ENCODE measurements at regions not wholly inside any gene's neighbourhood (a gene's known extent, or its start where the extent isn't known, plus 50 kb on each side); places are given as distances from the start of the nearest gene placed in this dataset.

DNA sequence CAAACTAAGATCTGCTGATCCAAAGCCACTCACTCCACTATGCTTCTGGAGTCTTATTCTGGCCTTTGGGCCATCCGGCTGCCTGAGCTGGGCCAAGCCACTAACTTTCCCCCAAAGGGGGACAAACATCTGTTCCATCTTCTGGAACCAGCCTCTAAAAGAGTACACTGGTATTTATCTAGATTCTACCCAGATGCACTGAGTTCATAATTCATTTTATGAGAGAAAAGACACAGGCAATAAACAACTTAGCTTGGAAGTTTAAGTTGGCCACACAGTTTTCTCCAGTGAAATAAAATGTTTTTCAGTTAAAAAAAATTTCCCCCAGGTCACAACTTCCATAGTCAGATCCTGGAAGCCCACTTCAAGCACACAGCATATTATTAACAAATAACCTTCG, 80.1 kb upstream of the ARHGEF3 start:
- DNase-seq (ENCODE audit: low read depth in 2 of 2) = no peak
- no peak overlapping the region for H3K4me3 ChIP-seq (replicated peaks in 1 of 2; ENCODE audit: low read depth in 2 of 2, low read length in 2 of 2)
- no peak for TF ChIP-seq CTCF (IDR thresholded peaks at IDR 0.05; ENCODE audit: low read depth, low read length)

- no peak for DNase-seq (ENCODE audit: low read depth in 2 of 2)
- no peak overlapping the region for H3K4me3 ChIP-seq (replicated peaks in 1 of 2; ENCODE audit: low read depth in 2 of 2, low read length in 2 of 2)
- no peak for TF ChIP-seq CTCF (IDR thresholded peaks at IDR 0.05; ENCODE audit: low read depth, low read length)
These were observed 79.2 kb upstream of the ARHGEF3 start for GRCh38 chr3:56880720-56881575.

- H3K4me3 ChIP-seq (replicated peaks in 1 of 2; ENCODE audit: low read depth in 2 of 2, low read length in 2 of 2) = no peak overlapping the region
- peak; percentile 55 to 73 for DNase-seq (ENCODE audit: low read depth in 2 of 2)
- no peak for TF ChIP-seq CTCF (IDR thresholded peaks at IDR 0.05; ENCODE audit: low read depth, low read length)
These were observed 77.9 kb upstream of the ARHGEF3 start for GRCh38 chr3:56879436-56880215.

DNA sequence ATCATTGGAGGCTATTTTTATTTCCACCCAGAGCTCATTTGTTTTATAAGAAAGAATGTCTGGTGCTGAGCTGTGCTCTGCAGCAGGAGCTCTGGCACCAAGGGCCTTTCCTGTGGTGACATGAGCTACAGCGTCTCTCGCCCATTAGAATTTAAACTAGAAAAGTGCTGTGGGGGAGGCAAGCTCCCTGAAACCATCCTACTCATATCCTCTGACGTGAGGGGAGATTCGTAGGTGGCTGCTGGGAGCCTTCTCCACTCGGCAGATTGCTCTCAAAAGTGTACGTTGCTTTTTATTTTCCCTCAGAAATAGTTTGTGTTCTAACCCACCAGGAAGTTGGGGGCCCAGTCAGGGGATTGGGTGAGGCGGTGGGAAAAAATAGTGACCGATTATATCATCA, 76.3 kb upstream of the ARHGEF3 start:
- DNase-seq (ENCODE audit: low read depth in 2 of 2) = peak; percentile 61 to 62
- no peak overlapping the region for H3K4me3 ChIP-seq (replicated peaks in 1 of 2; ENCODE audit: low read depth in 2 of 2, low read length in 2 of 2)
- no peak for TF ChIP-seq CTCF (IDR thresholded peaks at IDR 0.05; ENCODE audit: low read depth, low read length)

DNA sequence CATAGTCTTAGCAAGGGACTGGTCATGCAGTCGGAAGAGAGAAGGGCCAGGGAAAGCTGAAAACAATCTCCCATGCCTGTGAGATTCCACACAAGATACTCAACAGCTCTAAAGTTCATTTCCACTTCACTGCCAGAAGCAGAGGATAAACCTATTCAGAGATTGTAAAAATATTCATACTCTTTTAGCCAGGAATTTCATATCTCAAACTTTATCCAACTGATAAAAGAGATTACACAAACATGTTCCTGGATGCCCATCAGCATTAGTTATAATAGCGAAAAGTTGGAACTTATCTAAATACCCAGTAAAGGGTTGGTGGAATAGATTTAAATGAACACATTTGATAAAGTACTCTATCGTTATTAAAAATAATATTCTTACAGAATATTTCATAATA, 75.2 kb upstream of the ARHGEF3 start:
- TF ChIP-seq CTCF (IDR thresholded peaks at IDR 0.05; ENCODE audit: low read depth, low read length) = no peak
- no peak for DNase-seq (ENCODE audit: low read depth in 2 of 2)
- H3K4me3 ChIP-seq (replicated peaks in 1 of 2; ENCODE audit: low read depth in 2 of 2, low read length in 2 of 2) = no peak overlapping the region

DNA sequence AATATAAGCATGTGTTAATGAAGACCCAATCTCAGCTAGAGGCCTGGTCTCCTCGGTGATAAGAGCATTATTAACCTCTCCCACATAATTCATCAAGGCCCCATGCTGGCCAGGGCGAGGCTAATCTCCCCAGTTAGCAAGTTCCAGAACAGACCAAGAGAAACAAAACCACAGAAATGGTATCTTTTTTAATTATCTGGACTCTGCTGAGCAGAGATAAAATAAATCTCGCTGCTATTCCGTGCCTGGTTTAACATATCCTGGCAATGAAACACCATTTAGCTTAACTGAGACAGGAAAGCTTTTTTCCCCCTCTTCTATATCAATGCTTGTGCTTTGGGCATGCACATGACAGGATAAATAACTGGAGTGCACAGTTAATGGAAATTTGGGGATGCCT, 72.5 kb upstream of the ARHGEF3 start:
- no peak for TF ChIP-seq CTCF (IDR thresholded peaks at IDR 0.05; ENCODE audit: low read depth, low read length)
- no peak for DNase-seq (ENCODE audit: low read depth in 2 of 2)
- no peak overlapping the region for H3K4me3 ChIP-seq (replicated peaks in 1 of 2; ENCODE audit: low read depth in 2 of 2, low read length in 2 of 2)

Data from cardiac fibroblast (primary cell).